DMS53 (cell line): ENCODE measurements at regions not wholly inside any gene's neighbourhood (a gene's known extent, or its start where the extent isn't known, plus 50 kb on each side); places are given as distances from the start of the nearest gene placed in this dataset.

ENCODE experiments used
- DNase-seq: peaks from one replicate; lab custom pipeline; 2025; lab: John Stamatoyannopoulos, UW

GRCh38 chr14:89660166-89660565 is 243.1 kb upstream of the FOXN3 start:
- no peak for DNase-seq

GRCh38 chr14:89658977-89659670 is 242.1 kb upstream of the FOXN3 start:
- DNase-seq = no peak

GRCh38 chr14:89657014-89657413 is 240.0 kb upstream of the FOXN3 start:
- DNase-seq = no peak

- peak; percentile 74 for DNase-seq
These were observed 238.0 kb upstream of the FOXN3 start for GRCh38 chr14:89654998-89655397.

- no peak for DNase-seq
These were observed 235.3 kb upstream of the FOXN3 start for GRCh38 chr14:89652352-89652751.

- DNase-seq = no peak
These were observed 234.8 kb upstream of the FOXN3 start for GRCh38 chr14:89651805-89652204.

- no peak for DNase-seq
These were observed 233.3 kb upstream of the FOXN3 start for GRCh38 chr14:89650077-89650978.

GRCh38 chr14:89649451-89650075 is 232.5 kb upstream of the FOXN3 start:
- DNase-seq = no peak

GRCh38 chr14:89648924-89649323 is 231.9 kb upstream of the FOXN3 start:
- DNase-seq = no peak

- DNase-seq = no peak
These were observed 231.5 kb upstream of the FOXN3 start for GRCh38 chr14:89648510-89648909.

GRCh38 chr14:89646971-89647370 is 229.9 kb upstream of the FOXN3 start:
- DNase-seq = no peak

- DNase-seq = no peak
These were observed 227.6 kb upstream of the FOXN3 start for GRCh38 chr14:89644641-89645040.

GRCh38 chr14:89641495-89642175 is 224.6 kb upstream of the FOXN3 start:
- peak; percentile 74 for DNase-seq

GRCh38 chr14:89640141-89640540 is 223.1 kb upstream of the FOXN3 start:
- no peak for DNase-seq

- DNase-seq = no peak
These were observed 222.7 kb upstream of the FOXN3 start for GRCh38 chr14:89639687-89640086.

GRCh38 chr14:89638891-89639290 is 221.9 kb upstream of the FOXN3 start:
- DNase-seq = no peak

GRCh38 chr14:89637581-89637980 is 220.5 kb upstream of the FOXN3 start:
- no peak for DNase-seq

GRCh38 chr14:89635615-89636014 is 218.6 kb upstream of the FOXN3 start:
- no peak for DNase-seq

- no peak for DNase-seq
These were observed 217.0 kb upstream of the FOXN3 start for GRCh38 chr14:89634037-89634436.

- DNase-seq = no peak
These were observed 213.2 kb upstream of the FOXN3 start for GRCh38 chr14:89630101-89630829.

GRCh38 chr14:89629383-89629782 is 212.3 kb upstream of the FOXN3 start:
- DNase-seq = no peak

GRCh38 chr14:89628521-89628920 is 211.5 kb upstream of the FOXN3 start:
- no peak for DNase-seq
